ENCODE measurements at regions not wholly inside any gene's neighbourhood (a gene's known extent, or its start where the extent isn't known, plus 50 kb on each side); places are given as distances from the start of the nearest gene placed in this dataset.
"Not testable (repeated sequence)": the region's sequence is repeated elsewhere in the genome, so short reads cannot be mapped to it uniquely, and the experiment has no call there.

- no peak for DNase-seq
Observed at GRCh38 chr2:35931115-35931514, 424.5 kb upstream of the CRIM1 start.

- DNase-seq, result no peak
Observed at GRCh38 chr2:35929551-35929950, 426.0 kb upstream of the CRIM1 start.

GRCh38 chr2:35920061-35920460 is 435.5 kb upstream of the CRIM1 start:
- no peak for DNase-seq

DNA sequence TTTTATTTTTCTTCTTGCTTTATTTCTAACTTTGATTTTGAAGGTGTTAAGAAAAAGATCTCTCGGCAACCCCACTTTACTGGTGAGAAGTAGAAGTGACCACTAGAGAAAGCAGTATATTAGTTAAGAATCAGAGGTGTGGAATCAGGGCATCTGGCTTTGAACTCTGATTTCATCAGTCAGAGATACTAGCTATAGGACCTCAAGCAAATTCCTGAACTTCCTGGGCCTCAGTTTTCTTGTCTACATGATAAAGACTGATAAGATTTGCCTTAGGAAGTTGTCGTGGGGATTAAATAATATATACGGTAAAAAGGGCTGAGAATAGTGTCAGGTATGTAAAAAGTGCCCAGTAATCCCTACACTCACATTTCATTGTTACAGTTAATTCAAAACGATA is 440.3 kb upstream of the CRIM1 start:
- no peak for DNase-seq

DNA sequence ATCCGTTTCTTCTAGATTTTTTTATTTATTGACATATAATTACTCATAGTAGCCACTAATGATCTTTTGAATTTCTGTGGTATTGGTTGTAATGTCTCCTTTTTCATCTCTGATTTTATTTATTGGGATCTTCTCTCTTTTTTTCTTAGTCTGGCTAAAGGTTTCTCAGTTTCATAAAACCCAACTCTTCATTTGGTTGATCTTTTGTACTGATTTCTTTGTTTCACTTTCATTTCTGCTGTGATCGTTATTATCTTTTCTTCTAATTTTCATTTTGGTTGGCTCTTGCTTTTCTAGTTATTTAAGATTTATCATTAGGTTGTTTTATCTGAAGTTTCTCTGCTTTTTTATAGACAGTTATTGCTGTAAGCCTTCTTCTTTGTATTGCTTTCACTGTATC is 463.6 kb upstream of the CRIM1 start:
- DNase-seq, result no peak

GRCh38 chr2:35891528-35891927 is 464.1 kb upstream of the CRIM1 start:
- no peak for DNase-seq

GRCh38 chr2:35887146-35887545 is 468.4 kb upstream of the CRIM1 start:
- no peak for DNase-seq

GRCh38 chr2:35873921-35874320 is 481.7 kb upstream of the CRIM1 start:
- no peak for DNase-seq

GRCh38 chr2:35871672-35872071 is 483.9 kb upstream of the CRIM1 start:
- DNase-seq, result no peak

GRCh38 chr2:35870713-35871112 is 484.9 kb upstream of the CRIM1 start:
- no peak for DNase-seq

DNA sequence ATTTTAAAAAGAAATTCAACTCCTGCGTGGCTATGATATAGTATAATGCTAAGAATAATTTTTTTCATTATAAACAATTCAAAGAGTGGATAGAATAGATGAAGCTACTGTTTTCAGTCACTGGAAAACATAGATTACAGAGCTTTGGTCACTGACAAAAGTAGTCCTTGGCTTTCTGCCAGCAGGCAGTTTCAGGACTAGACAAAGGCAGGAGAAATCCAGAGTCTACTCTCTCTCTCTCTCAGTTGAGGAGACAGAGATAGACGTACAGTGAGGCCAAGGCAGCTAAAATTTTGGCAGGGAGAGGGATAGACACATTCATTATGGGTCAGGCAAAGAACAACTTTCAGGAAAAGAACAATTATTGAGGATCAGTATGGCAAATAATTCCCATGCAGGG is 491.4 kb upstream of the CRIM1 start:
- no peak for DNase-seq

DNA sequence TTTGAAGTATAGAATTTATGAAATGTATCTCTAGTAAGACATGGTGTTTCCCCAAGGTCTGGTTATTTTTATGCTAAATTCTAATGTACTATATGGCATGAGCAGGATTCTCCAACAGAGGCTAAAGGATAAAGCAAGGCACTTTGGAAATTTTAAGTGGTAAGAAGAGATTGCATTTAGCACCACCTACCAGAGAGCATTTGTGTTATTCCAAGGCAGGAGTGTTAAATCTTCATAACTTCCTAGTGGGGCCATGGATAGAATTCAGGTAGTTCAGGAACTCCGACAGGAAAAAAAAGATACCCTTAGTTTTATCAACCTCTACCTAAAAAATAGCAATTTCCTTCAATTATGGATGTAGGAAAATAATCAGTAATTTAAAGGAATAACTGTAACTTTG is 497.4 kb upstream of the CRIM1 start:
- DNase-seq, result no peak

GRCh38 chr2:35857498-35857897 is 498.1 kb upstream of the CRIM1 start:
- DNase-seq, result no peak

DNA sequence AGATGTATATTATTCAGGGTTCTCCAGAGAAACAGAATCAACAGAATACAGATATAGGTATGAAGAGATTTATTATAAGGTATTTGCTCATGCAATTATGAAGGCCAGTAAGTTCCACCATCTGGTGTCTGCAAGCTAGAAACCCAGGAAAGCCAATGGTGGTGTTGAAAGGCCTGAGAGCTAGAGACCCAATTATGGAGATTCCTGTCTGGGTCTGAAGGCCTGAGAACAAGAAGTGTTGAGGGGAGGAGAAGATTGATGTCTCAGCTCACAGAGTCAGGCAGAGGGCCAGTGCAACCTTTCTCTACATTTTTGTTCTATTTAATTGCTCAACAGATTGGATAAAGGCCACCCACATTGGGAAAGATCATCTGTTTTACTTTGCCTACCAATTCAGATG is 524.2 kb upstream of the CRIM1 start:
- no peak for DNase-seq

GRCh38 chr2:35830833-35831232 is 524.7 kb upstream of the CRIM1 start:
- DNase-seq, result no peak

DNA sequence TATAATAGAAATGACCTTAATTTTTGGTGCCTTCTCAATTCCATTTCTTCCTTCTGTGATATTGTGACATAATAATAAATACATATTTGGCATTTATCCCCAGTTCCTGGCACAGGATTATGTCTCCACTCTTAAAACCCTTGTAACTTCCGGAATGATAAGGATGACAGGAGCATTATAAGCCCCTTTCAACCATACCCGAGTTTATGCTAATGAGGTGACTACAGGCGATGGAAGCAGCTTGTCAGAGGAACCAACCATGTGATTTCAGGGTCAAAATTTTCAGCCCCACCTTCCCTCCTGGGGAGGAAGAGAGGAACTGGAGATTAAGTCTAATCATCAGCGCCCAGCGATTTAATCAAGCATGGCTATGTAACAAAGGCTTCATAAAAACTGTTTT is 528.5 kb upstream of the CRIM1 start:
- no peak for DNase-seq

- DNase-seq, result no peak
Observed at GRCh38 chr2:35822716-35823115, 532.9 kb upstream of the CRIM1 start.

GRCh38 chr2:35821675-35822074 is 533.9 kb upstream of the CRIM1 start:
- no peak for DNase-seq

- no peak for DNase-seq
Observed at GRCh38 chr2:35820391-35820790, 535.2 kb upstream of the CRIM1 start.

GRCh38 chr2:35819033-35819432 is 536.5 kb upstream of the CRIM1 start:
- no peak for DNase-seq

DNA sequence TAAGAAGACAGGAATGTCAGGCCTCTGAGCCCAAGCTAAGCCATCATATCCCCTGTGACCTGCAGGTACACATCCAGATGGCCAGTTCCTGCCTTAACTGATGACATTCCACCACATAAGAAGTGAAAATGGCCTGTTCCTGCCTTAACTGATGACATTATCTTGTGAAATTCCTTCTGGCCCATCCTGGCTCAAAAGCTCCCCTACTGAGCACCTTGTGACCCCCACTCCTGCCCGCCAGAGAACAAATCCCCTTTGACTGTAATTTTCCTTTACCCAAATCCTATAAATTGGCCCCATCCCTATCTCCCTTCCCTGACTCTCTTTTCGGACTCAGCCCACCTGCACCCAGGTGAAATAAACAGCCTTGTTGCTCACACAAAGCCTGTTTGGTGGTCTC is 537.2 kb upstream of the CRIM1 start:
- DNase-seq, result not testable (repeated sequence)

- not testable (repeated sequence) for DNase-seq
Observed at GRCh38 chr2:35814597-35814996, 541.0 kb upstream of the CRIM1 start.

DNA sequence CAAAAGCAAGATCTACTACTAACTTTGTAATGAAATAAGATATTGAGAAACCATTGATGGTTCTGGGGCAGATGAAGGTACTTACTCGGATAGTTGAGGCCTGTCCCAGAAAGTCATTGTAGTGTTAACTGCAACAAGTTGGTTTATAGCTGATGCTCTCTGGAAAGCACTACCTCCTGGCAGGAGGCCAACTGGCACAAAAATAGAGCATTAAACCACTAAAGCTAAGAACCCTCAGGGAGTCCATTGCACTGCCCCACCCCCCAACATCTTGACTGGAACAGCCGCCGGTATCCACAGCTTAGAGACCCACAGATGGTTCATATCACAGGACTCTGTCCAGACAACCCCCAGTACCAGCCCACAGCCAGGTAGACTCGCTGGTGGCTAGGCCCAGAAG is 552.5 kb upstream of the CRIM1 start:
- no peak for DNase-seq

DNA sequence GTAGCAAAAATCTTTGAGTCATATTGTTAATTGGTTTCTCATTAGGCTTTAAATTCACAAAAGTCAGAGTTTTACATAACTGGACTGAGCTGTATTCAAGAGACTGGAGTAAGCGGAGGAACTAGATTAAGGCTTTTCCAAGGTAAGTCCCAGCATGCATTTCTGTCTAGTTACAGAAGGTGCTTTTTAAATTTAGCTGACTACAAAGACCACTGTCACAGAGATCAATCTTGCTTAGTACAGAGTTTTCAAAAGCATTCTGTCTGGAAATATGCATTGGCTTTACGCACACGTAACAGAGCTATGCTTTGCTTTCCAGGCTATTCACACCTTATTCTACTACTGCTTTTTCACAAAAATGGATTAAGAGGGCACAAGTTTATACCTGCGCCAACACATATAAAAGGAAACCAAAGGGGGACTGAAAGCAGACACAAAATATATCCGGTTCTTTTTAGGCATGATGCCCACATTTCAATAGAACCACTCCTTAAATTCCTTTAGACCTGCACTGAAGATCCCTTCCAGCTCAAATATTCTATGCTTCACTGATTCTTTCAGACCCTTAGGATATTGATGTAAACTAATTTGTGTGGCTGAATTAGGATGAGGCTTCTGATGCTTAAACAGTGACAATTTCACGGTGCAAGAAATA is 560.7 kb upstream of the CRIM1 start:
- DNase-seq, result no peak

- no peak for DNase-seq
Observed at GRCh38 chr2:35790292-35790691, 565.3 kb upstream of the CRIM1 start.

DNA sequence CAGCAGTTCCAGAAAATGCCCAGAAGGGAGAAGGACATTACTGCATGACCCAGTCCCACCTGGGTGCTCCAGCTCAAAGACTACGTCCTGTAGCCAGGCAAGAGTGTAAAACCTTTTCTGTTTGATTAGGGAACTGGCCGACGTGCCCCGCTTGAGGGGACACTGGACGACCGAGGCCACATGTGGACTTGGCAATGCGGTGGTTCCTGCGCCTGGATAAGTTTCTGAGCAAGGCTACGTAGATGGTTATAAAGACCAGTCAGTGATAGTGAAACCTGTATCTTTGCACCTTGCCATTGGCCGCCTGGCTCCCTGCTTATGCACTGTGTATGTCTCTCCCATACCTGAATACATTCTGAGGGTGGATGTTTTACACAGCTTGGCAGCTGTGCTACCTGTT is 567.0 kb upstream of the CRIM1 start:
- DNase-seq, result no peak
